ENCODE measurements at regions not wholly inside any gene's neighbourhood (a gene's known extent, or its start where the extent isn't known, plus 50 kb on each side); places are given as distances from the start of the nearest gene placed in this dataset.

DNA sequence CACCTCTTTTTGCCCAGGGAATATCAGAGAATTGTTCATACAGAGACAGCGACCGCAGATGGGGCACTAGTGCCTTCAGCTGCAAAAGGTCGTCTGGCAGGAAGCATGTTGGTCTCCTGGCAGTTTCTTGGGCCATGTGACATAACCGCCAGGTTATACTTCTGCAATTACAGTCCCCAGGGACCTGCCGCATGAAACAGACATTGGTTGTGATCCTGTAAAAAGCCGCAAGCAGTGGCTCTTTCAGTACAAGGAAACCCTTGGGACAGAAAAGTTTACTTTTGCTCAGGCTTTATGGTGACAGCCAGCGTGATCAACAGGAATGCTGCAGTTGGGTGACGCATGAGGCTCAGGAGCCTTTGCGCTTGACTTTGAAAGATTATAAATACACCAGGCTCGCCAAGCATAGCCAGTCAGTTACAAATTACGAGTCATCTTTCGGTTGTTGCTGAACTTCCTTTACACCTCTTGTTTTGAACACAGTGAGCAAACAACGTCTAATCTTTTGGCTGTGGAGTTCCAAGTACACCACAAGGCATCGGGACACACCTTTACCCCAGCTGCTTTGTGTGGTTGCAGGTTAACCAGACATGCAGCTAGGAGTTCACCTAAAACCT lies 50.5 kb upstream of the UBE2L5 start:
- Histone ChIP-seq H3K27me3 (replicated peaks; ENCODE audit: control insufficient read depth, insufficient read depth, low read length) (no peaks in the 10 kb centered on the region), H3K36me3 (ENCODE audit: control insufficient read depth, insufficient read depth, low read length) (peaks cover 2% of the 10 kb centered on the region; the same call in 1 of the 2 replicates), H3K4me3 (replicated peaks; ENCODE audit: low read depth, low read length) (peak overlapping the region; percentile 33)
- peak; percentile 82 for DNase-seq (ENCODE audit: extremely low read depth, insufficient read length)
- TF ChIP-seq, protein P1, sequence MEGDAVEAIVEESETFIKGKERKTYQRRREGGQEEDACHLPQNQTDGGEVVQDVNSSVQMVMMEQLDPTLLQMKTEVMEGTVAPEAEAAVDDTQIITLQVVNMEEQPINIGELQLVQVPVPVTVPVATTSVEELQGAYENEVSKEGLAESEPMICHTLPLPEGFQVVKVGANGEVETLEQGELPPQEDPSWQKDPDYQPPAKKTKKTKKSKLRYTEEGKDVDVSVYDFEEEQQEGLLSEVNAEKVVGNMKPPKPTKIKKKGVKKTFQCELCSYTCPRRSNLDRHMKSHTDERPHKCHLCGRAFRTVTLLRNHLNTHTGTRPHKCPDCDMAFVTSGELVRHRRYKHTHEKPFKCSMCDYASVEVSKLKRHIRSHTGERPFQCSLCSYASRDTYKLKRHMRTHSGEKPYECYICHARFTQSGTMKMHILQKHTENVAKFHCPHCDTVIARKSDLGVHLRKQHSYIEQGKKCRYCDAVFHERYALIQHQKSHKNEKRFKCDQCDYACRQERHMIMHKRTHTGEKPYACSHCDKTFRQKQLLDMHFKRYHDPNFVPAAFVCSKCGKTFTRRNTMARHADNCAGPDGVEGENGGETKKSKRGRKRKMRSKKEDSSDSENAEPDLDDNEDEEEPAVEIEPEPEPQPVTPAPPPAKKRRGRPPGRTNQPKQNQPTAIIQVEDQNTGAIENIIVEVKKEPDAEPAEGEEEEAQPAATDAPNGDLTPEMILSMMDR (IDR thresholded peaks at IDR 0.05; ENCODE audit: insufficient read depth, low read length, poor library complexity, severe bottlenecking) = no peak

Data from GM06990 (cell line).